Loucy (cell line): ENCODE measurements at regions not wholly inside any gene's neighbourhood (a gene's known extent, or its start where the extent isn't known, plus 50 kb on each side); places are given as distances from the start of the nearest gene placed in this dataset.

ENCODE experiments used
- H2AFZ ChIP-seq: fragments of 200-600 bp; sonication (generic); 2 replicates; pipeline ENCODE4 v1.6.0; 2016; ENCODE audit warnings: antibody characterized with exemption, mild to moderate bottlenecking, low read length, moderate library complexity
- H3F3A ChIP-seq: fragments of 200-600 bp; 2 replicates; pipeline ENCODE4 v1.6.0; 2016; ENCODE audit warnings: antibody characterized with exemption, low read depth, mild to moderate bottlenecking
- H3K27me3 ChIP-seq: fragments of 200-600 bp; sonication (generic); 2 replicates; pipeline ENCODE4 v1.6.1; 2014; ENCODE audit warnings: low read length, mild to moderate bottlenecking; ENCODE audit not compliant: insufficient read depth, poor library complexity, severe bottlenecking
- H3K36me3 ChIP-seq: fragments of 200-600 bp; sonication (generic); 2 replicates; pipeline ENCODE4 v1.6.1; 2016; ENCODE audit warnings: low read length; ENCODE audit not compliant: insufficient read depth
- H3K4me1 ChIP-seq: fragments of 200-600 bp; sonication (generic); 2 replicates; pipeline ENCODE4 v1.5.1; 2014; ENCODE audit warnings: low read length, mild to moderate bottlenecking; ENCODE audit not compliant: insufficient read depth, poor library complexity, severe bottlenecking
- H3K4me2 ChIP-seq: fragments of 200-600 bp; sonication (generic); 2 replicates; pipeline ENCODE4 v1.6.0; 2014; ENCODE audit warnings: antibody characterized with exemption, low read length, low read depth, mild to moderate bottlenecking; ENCODE audit not compliant: poor library complexity, severe bottlenecking
- H3K4me3 ChIP-seq: fragments of 200-600 bp; sonication (generic); 2 replicates; pipeline ENCODE4 v1.5.1; 2014; ENCODE audit warnings: low read length, mild to moderate bottlenecking, mixed read lengths; ENCODE audit not compliant: poor library complexity, severe bottlenecking
- H3K79me2 ChIP-seq: fragments of 200-600 bp; sonication (generic); 2 replicates; pipeline ENCODE4 v1.6.1; 2014; ENCODE audit warnings: low read length; ENCODE audit not compliant: insufficient read depth
- H3K9ac ChIP-seq: fragments of 200-600 bp; sonication (generic); 2 replicates; pipeline ENCODE4 v1.6.0; 2014; ENCODE audit warnings: mild to moderate bottlenecking, low read depth, low read length, moderate library complexity; ENCODE audit not compliant: poor library complexity, severe bottlenecking
- H3K9me2 ChIP-seq: fragments of 200-600 bp; sonication (generic); replicated peaks from 2 replicates; pipeline ENCODE4 v1.6.1; 2016; ENCODE audit warnings: low read depth, low read length, mixed read lengths
- H3K9me3 ChIP-seq: fragments of 200-600 bp; sonication (generic); 2 replicates; pipeline ENCODE4 v1.6.1; 2014; ENCODE audit warnings: mild to moderate bottlenecking, antibody characterized with exemption, low read length, low read depth; ENCODE audit not compliant: insufficient read depth
- H4K20me1 ChIP-seq: fragments of 200-600 bp; sonication (generic); 2 replicates; pipeline ENCODE4 v1.6.0; 2014; ENCODE audit warnings: antibody characterized with exemption, low read length, mild to moderate bottlenecking; ENCODE audit not compliant: insufficient read depth, poor library complexity, severe bottlenecking
- CTCF ChIP-seq: fragments of 200-600 bp; sonication (generic); conservative IDR thresholded peaks from 2 replicates; pipeline ENCODE4 v1.5.1; 2014; ENCODE audit warnings: mild to moderate bottlenecking, antibody characterized with exemption, low read length
- EZH2phosphoT487 ChIP-seq: fragments of 200-600 bp; IDR thresholded peaks from 2 replicates; pipeline ENCODE4 v1.6.1; 2018; ENCODE audit warnings: antibody characterized with exemption, mild to moderate bottlenecking, moderate library complexity, borderline replicate concordance

GRCh38 chr10:110376767-110377160 lies 72.0 kb upstream of the SMNDC1 start:
- Histone ChIP-seq H3K36me3 (no peaks in the 10 kb centered on the region), H3K4me1 (no peaks in the 10 kb centered on the region), H3K4me2 (no peak overlapping the region), H3K27me3 (no peaks in the 10 kb centered on the region), H3K9ac (no peak overlapping the region), H3K79me2 (no peaks in the 10 kb centered on the region), H2AFZ (no peak overlapping the region), H3K4me3 (no peak overlapping the region), H3K9me3 (no peaks in the 10 kb centered on the region), H4K20me1 (no peaks in the 10 kb centered on the region), H3K9me2 (no peaks in the 10 kb centered on the region), H3F3A (no peaks in the 10 kb centered on the region)
- TF ChIP-seq CTCF (no peak), EZH2phosphoT487 (no peak)

- Histone ChIP-seq H4K20me1 (no peaks in the 10 kb centered on the region), H3K4me3 (no peak overlapping the region), H3K4me1 (no peaks in the 10 kb centered on the region), H3K79me2 (no peaks in the 10 kb centered on the region), H3K27me3 (no peaks in the 10 kb centered on the region), H3K9me3 (no peaks in the 10 kb centered on the region), H3K9ac (no peak overlapping the region), H3F3A (no peaks in the 10 kb centered on the region), H3K9me2 (no peaks in the 10 kb centered on the region), H2AFZ (no peak overlapping the region), H3K36me3 (no peaks in the 10 kb centered on the region), H3K4me2 (no peak overlapping the region)
- no peak for TF ChIP-seq CTCF
- TF ChIP-seq EZH2phosphoT487: no peak
These were observed 73.3 kb upstream of the SMNDC1 start for GRCh38 chr10:110378006-110378405.

GRCh38 chr10:110378533-110379108 lies 73.9 kb upstream of the SMNDC1 start:
- no peak for TF ChIP-seq EZH2phosphoT487
- no peak for TF ChIP-seq CTCF
- Histone ChIP-seq H3K9me2 (no peaks in the 10 kb centered on the region), H3K36me3 (no peaks in the 10 kb centered on the region), H3K9me3 (no peaks in the 10 kb centered on the region), H3K9ac (no peak overlapping the region), H4K20me1 (no peaks in the 10 kb centered on the region), H2AFZ (no peak overlapping the region), H3K4me3 (no peak overlapping the region), H3K79me2 (no peaks in the 10 kb centered on the region), H3K4me2 (no peak overlapping the region), H3K4me1 (no peaks in the 10 kb centered on the region), H3F3A (no peaks in the 10 kb centered on the region), H3K27me3 (no peaks in the 10 kb centered on the region)
